OCI-LY7 (cell line): ENCODE measurements at regions not wholly inside any gene's neighbourhood (a gene's known extent, or its start where the extent isn't known, plus 50 kb on each side); places are given as distances from the start of the nearest gene placed in this dataset.

ENCODE experiments used
- BruUV-seq: library from RNA; stranded (reverse); fragments of 400-500 nt; replicated peaks from 2 replicates; lab custom pipeline; 2021; lab: Mats Ljungman, UMichigan
- CTCF ChIA-PET: fragments of 300-600 bp; sonication (Branson Sonifier 250); formaldehyde crosslinking; loops from one replicate; lab custom pipeline; 2022; ENCODE audit warnings: antibody characterized with exemption; ENCODE audit not compliant: unreplicated experiment; lab: Charles Lee
- POLR2A ChIA-PET: fragments of 300-600 bp; sonication (Branson Sonifier 250); formaldehyde crosslinking; loops from one replicate; lab custom pipeline; 2022; ENCODE audit warnings: antibody characterized with exemption; lab: Charles Lee
- DNase-seq: peaks from one replicate; pipeline ENCODE4 v3.0.0-alpha.2; 2015; ENCODE audit warnings: low spot score
- H2AFZ ChIP-seq: fragments of 200-600 bp; sonication (generic), shearing (Covaris generic); 2 replicates; pipeline ENCODE4 v1.6.1; 2014; ENCODE audit warnings: mild to moderate bottlenecking, antibody characterized with exemption, low read length, moderate library complexity
- H3K27ac ChIP-seq: fragments of 200-600 bp; sonication (generic); 2 replicates; pipeline ENCODE4 v1.5.1; 2014; ENCODE audit warnings: mixed run types, low read depth, mild to moderate bottlenecking, moderate library complexity, low read length, inconsistent platforms; ENCODE audit not compliant: poor library complexity, severe bottlenecking
- H3K36me3 ChIP-seq: fragments of 200-600 bp; sonication (generic); 2 replicates; pipeline ENCODE4 v1.6.1; 2014; ENCODE audit warnings: mild to moderate bottlenecking, antibody characterized with exemption, low read length, moderate library complexity, mixed read lengths; ENCODE audit not compliant: insufficient read depth
- H3K4me1 ChIP-seq: fragments of 200-600 bp; sonication (generic); 2 replicates; pipeline ENCODE4 v1.5.1; 2014; ENCODE audit warnings: mild to moderate bottlenecking, low read length; ENCODE audit not compliant: insufficient read depth, poor library complexity, severe bottlenecking
- H3K4me2 ChIP-seq: fragments of 200-600 bp; sonication (generic); 2 replicates; pipeline ENCODE4 v1.6.1; 2014; ENCODE audit warnings: mild to moderate bottlenecking, low read length
- H3K4me3 ChIP-seq: fragments of 200-600 bp; sonication (generic); 2 replicates; pipeline ENCODE4 v1.5.1; 2014; ENCODE audit warnings: mild to moderate bottlenecking, low read depth, low read length; ENCODE audit not compliant: poor library complexity, severe bottlenecking
- H3K79me2 ChIP-seq: fragments of 200-600 bp; sonication (generic); 2 replicates; pipeline ENCODE4 v1.6.1; 2016; ENCODE audit warnings: low read depth, mild to moderate bottlenecking, low read length, moderate library complexity, mixed read lengths; ENCODE audit not compliant: insufficient read depth
- H3K9me2 ChIP-seq: fragments of 200-600 bp; sonication (generic); 2 replicates; pipeline ENCODE4 v1.6.1; 2016; ENCODE audit warnings: mild to moderate bottlenecking, low read length, mixed read lengths; ENCODE audit not compliant: insufficient read depth
- H3K9me3 ChIP-seq: fragments of 200-600 bp; sonication (generic); 2 replicates; pipeline ENCODE4 v1.6.1; 2014; ENCODE audit warnings: mild to moderate bottlenecking, mixed run types, low read length, mixed read lengths
- H4K20me1 ChIP-seq: fragments of 200-600 bp; sonication (generic); 2 replicates; pipeline ENCODE4 v1.6.1; 2014; ENCODE audit warnings: mild to moderate bottlenecking, antibody characterized with exemption, low read length, moderate library complexity, mixed read lengths; ENCODE audit not compliant: insufficient read depth
- EZH2phosphoT487 ChIP-seq: fragments of 200-600 bp; sonication (generic); IDR thresholded peaks from 2 replicates; pipeline ENCODE4 v1.6.1; 2018; ENCODE audit warnings: low read depth, borderline replicate concordance, mild to moderate bottlenecking, mixed run types, antibody characterized with exemption, low read length, moderate library complexity, mixed read lengths
- intact Hi-C: fragments of 100-400 bp; cut with micrococcal nuclease; formaldehyde crosslinking; loops from one replicate; pipeline ENCODE4 v1.10.0; 2022; ENCODE audit not compliant: unreplicated experiment
- TF ChIP-seq, protein P1 (sequence below): fragments of 200-600 bp; sonication (generic); conservative IDR thresholded peaks from 2 replicates; pipeline ENCODE4 v1.5.1; 2014; ENCODE audit warnings: mild to moderate bottlenecking, antibody characterized with exemption, low read length, moderate library complexity, mixed read lengths

DNA sequence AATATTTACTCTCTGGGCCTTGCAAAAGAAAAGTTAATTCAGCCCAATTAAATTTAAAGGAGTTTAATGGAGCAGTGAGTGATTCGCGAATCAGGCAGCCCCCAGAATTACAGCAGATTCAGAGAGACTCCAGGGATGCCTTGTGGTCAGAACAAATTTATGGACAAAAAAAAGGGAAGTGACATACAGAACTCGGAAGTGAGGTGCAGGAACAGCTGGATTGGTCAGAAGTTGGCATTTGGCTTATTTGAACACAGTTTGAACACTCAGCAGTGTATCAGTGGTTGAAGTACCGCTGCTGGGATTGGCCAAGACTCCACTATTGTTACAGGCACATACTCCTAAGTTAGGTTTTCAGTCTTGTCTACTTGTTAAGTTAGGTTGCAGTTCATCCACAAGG lies 145.0 kb upstream of the GAP43 start:
- H3K36me3 ChIP-seq, result no peaks in the 10 kb centered on the region
- DNase-seq, result no peak
- POLR2A ChIA-PET, result interaction anchor here (1.2 kb wide), 1 partner anchor 9 kb away, joined by 3 read pairs; no protein-coding TSS in a partner anchor

DNA sequence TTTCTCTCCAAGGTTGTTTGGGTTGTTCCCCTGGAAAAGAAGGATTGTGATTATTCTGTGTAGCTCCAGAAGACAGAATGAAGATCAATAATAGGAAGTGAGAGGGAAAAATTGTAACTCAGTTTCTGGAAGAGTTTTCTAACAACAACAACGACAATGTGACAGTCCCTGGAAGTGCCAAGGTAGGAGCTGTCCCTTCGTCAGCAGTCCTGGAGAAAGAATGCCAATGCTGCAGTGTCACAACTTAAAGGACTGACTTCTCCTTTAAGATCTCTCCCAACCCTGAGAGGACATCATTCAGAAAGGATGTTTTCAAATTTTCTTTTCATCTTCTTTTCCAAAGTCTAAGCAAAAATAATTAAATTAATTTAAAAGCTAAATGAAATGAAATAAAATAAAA lies 136.4 kb upstream of the GAP43 start:
- no peak for TF ChIP-seq EZH2phosphoT487
- no peak for DNase-seq
- CTCF ChIA-PET, result no interaction called here

More for the DNA sequence above, 145.0 kb upstream of the GAP43 start:
- no peak overlapping the region for H2AFZ ChIP-seq
- CTCF ChIA-PET, result no interaction called here
- no peaks in the 10 kb centered on the region for H4K20me1 ChIP-seq
- no TSS peak for BruUV-seq
- intact Hi-C loops, result no loop called here
- H3K4me2 ChIP-seq, result no peak overlapping the region
- no peak overlapping the region for H3K27ac ChIP-seq
- H3K9me2 ChIP-seq, result no peaks in the 10 kb centered on the region
- H3K4me3 ChIP-seq, result no peak overlapping the region
- H3K79me2 ChIP-seq, result no peaks in the 10 kb centered on the region
- no peaks in the 10 kb centered on the region for H3K4me1 ChIP-seq
- TF ChIP-seq, protein P1, sequence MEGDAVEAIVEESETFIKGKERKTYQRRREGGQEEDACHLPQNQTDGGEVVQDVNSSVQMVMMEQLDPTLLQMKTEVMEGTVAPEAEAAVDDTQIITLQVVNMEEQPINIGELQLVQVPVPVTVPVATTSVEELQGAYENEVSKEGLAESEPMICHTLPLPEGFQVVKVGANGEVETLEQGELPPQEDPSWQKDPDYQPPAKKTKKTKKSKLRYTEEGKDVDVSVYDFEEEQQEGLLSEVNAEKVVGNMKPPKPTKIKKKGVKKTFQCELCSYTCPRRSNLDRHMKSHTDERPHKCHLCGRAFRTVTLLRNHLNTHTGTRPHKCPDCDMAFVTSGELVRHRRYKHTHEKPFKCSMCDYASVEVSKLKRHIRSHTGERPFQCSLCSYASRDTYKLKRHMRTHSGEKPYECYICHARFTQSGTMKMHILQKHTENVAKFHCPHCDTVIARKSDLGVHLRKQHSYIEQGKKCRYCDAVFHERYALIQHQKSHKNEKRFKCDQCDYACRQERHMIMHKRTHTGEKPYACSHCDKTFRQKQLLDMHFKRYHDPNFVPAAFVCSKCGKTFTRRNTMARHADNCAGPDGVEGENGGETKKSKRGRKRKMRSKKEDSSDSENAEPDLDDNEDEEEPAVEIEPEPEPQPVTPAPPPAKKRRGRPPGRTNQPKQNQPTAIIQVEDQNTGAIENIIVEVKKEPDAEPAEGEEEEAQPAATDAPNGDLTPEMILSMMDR, result no peak
- no peaks in the 10 kb centered on the region for H3K9me3 ChIP-seq

DNA sequence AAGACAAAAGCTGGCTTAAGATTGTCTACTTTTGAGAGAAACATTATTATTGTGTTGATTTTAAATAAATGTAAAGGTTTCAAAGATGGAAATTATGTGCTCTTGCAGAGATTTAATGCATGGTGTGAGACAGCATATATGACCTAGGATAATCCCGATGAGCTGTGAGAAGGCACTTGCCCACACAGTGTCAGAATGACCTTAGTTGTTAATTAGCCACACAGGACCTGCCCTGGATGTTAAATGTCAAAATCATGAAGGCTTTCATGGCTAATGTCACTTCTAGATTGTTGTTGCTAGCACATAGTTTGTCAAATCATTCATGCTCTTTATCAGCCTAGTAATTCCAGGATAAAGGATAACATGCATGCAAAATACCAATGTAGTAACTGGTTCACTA lies 135.3 kb upstream of the GAP43 start:
- ChIA-PET CTCF (no interaction called here), POLR2A (interaction anchor here (0.8 kb wide), 1 partner anchor 9 kb away, joined by 3 read pairs; no protein-coding TSS in a partner anchor)
- no peaks in the 10 kb centered on the region for H3K9me2 ChIP-seq
- H3K4me1 ChIP-seq, result no peaks in the 10 kb centered on the region
- no peaks in the 10 kb centered on the region for H3K79me2 ChIP-seq
- TF ChIP-seq EZH2phosphoT487, result no peak
- TF ChIP-seq, protein P1, result no peak
- no peak overlapping the region for H3K4me2 ChIP-seq
- H3K9me3 ChIP-seq, result no peaks in the 10 kb centered on the region
- no peak for DNase-seq
- no peaks in the 10 kb centered on the region for H4K20me1 ChIP-seq
- intact Hi-C loops, result no loop called here
- H3K36me3 ChIP-seq, result no peaks in the 10 kb centered on the region
- no peak overlapping the region for H2AFZ ChIP-seq
- H3K27ac ChIP-seq, result no peak overlapping the region
- no peak overlapping the region for H3K4me3 ChIP-seq
- no TSS peak for BruUV-seq

More for the DNA sequence above, 136.4 kb upstream of the GAP43 start:
- no peaks in the 10 kb centered on the region for H3K4me1 ChIP-seq
- no peaks in the 10 kb centered on the region for H3K36me3 ChIP-seq
- H3K4me3 ChIP-seq, result no peak overlapping the region
- no peaks in the 10 kb centered on the region for H3K9me3 ChIP-seq
- no peaks in the 10 kb centered on the region for H3K9me2 ChIP-seq
- no peaks in the 10 kb centered on the region for H4K20me1 ChIP-seq
- no peak overlapping the region for H2AFZ ChIP-seq
- no peaks in the 10 kb centered on the region for H3K79me2 ChIP-seq
- intact Hi-C loops, result no loop called here
- POLR2A ChIA-PET, result interaction anchor here (0.8 to 1.5 kb wide), 3 partner anchors 8 to 38 kb away, joined by 3 read pairs; no protein-coding TSS in a partner anchor
- no peak overlapping the region for H3K4me2 ChIP-seq
- no TSS peak for BruUV-seq
- H3K27ac ChIP-seq, result no peak overlapping the region
